H9 (cell line): ENCODE measurements at regions not wholly inside any gene's neighbourhood (a gene's known extent, or its start where the extent isn't known, plus 50 kb on each side); places are given as distances from the start of the nearest gene placed in this dataset.

Source experiments
- DNase-seq: peaks from one replicate; pipeline ENCODE4 v3.0.0-alpha.2; 2017
- H2AFZ ChIP-seq: one replicate; pipeline ENCODE4 v1.6.1; 2013; ENCODE audit warnings: mild to moderate bottlenecking, low read length, control low read depth, moderate library complexity
- H2AK5ac ChIP-seq: 2 replicates; pipeline ENCODE4 v1.6.1; 2013; ENCODE audit warnings: low read length, control low read depth, mixed read lengths; ENCODE audit not compliant: insufficient read length
- H2BK120ac ChIP-seq: one replicate; pipeline ENCODE4 v1.6.1; 2013; ENCODE audit warnings: low read depth, mild to moderate bottlenecking, low read length, control low read depth, inconsistent platforms; ENCODE audit not compliant: poor library complexity, severe bottlenecking
- H2BK12ac ChIP-seq: 2 replicates; pipeline ENCODE4 v1.6.1; 2013; ENCODE audit warnings: low read length, control low read depth, mixed read lengths, low read depth; ENCODE audit not compliant: insufficient read length
- H2BK15ac ChIP-seq: 2 replicates; pipeline ENCODE4 v1.6.1; 2013; ENCODE audit warnings: low read depth, low read length, control low read depth
- H2BK20ac ChIP-seq: one replicate; pipeline ENCODE4 v1.6.1; 2013; ENCODE audit warnings: low read depth, mild to moderate bottlenecking, low read length, control low read depth, inconsistent platforms; ENCODE audit not compliant: poor library complexity, severe bottlenecking
- H2BK5ac ChIP-seq: 2 replicates; pipeline ENCODE4 v1.6.1; 2013; ENCODE audit warnings: low read length, control low read depth, mixed read lengths; ENCODE audit not compliant: insufficient read length
- H3K14ac ChIP-seq: 2 replicates; pipeline ENCODE4 v1.6.1; 2013; ENCODE audit warnings: low read length, control low read depth; ENCODE audit not compliant: insufficient read depth
- H3K18ac ChIP-seq: 2 replicates; pipeline ENCODE4 v1.6.1; 2013; ENCODE audit warnings: low read depth, mild to moderate bottlenecking, mixed read lengths, low read length, control low read depth; ENCODE audit not compliant: insufficient read length
- H3K23ac ChIP-seq: 2 replicates; pipeline ENCODE4 v1.6.1; 2013; ENCODE audit warnings: low read length, control low read depth, mixed read lengths, low read depth; ENCODE audit not compliant: insufficient read length
- H3K23me2 ChIP-seq: 2 replicates; pipeline ENCODE4 v1.6.1; 2013; ENCODE audit warnings: low read depth, mild to moderate bottlenecking, mixed read lengths, low read length, control low read depth; ENCODE audit not compliant: insufficient read length, poor library complexity, severe bottlenecking
- H3K27ac ChIP-seq: 2 replicates; pipeline ENCODE4 v1.5.1; 2013; ENCODE audit warnings: low read length, control low read depth, mixed read lengths, low read depth; ENCODE audit not compliant: insufficient read length
- H3K27me3 ChIP-seq: 2 replicates; pipeline ENCODE4 v1.6.1; 2013; ENCODE audit warnings: low read length, control low read depth, inconsistent platforms; ENCODE audit not compliant: insufficient read depth
- H3K4ac ChIP-seq: 2 replicates; pipeline ENCODE4 v1.6.1; 2013; ENCODE audit warnings: low read depth, mild to moderate bottlenecking, control low read depth, inconsistent platforms, low read length, moderate library complexity
- H3K4me1 ChIP-seq: 2 replicates; pipeline ENCODE4 v1.6.1; 2013; ENCODE audit warnings: low read length, control low read depth, inconsistent platforms; ENCODE audit not compliant: insufficient read depth
- H3K4me2 ChIP-seq: 2 replicates; pipeline ENCODE4 v1.6.1; 2013; ENCODE audit warnings: low read length, control low read depth, mixed read lengths; ENCODE audit not compliant: insufficient read length, insufficient read depth
- H3K56ac ChIP-seq: 2 replicates; pipeline ENCODE4 v1.6.1; 2013; ENCODE audit warnings: low read depth, mild to moderate bottlenecking, mixed read lengths, low read length, control low read depth; ENCODE audit not compliant: insufficient read length
- H3K79me1 ChIP-seq: 2 replicates; pipeline ENCODE4 v1.6.1; 2013; ENCODE audit warnings: low read depth, mild to moderate bottlenecking, moderate library complexity, low read length, control low read depth, inconsistent platforms; ENCODE audit not compliant: insufficient read depth, poor library complexity, severe bottlenecking
- H3K79me2 ChIP-seq: 2 replicates; pipeline ENCODE4 v1.6.1; 2013; ENCODE audit warnings: low read length, control low read depth, inconsistent platforms; ENCODE audit not compliant: insufficient read depth
- H3K9ac ChIP-seq: 2 replicates; pipeline ENCODE4 v1.6.1; 2013; ENCODE audit warnings: low read length, control low read depth, mixed read lengths; ENCODE audit not compliant: insufficient read length; ENCODE audit errors: extremely low read depth
- H3K9me3 ChIP-seq: one replicate; pipeline ENCODE4 v1.6.1; 2013; ENCODE audit warnings: low read depth, low read length, inconsistent platforms; ENCODE audit not compliant: control insufficient read depth
- H3T11ph ChIP-seq: one replicate; pipeline ENCODE4 v1.6.1; 2013; ENCODE audit warnings: mild to moderate bottlenecking, low read length, control low read depth, inconsistent platforms
- H4K20me1 ChIP-seq: one replicate; pipeline ENCODE4 v1.6.1; 2013; ENCODE audit not compliant: control insufficient read depth, insufficient read length, insufficient read depth
- H4K5ac ChIP-seq: 2 replicates; pipeline ENCODE4 v1.6.1; 2013; ENCODE audit warnings: low read depth, mild to moderate bottlenecking, mixed read lengths, low read length, control low read depth; ENCODE audit not compliant: insufficient read length
- H4K8ac ChIP-seq: replicated peaks from 2 replicates; pipeline ENCODE4 v1.6.1; 2013; ENCODE audit warnings: low read length, control low read depth, mixed read lengths, low read depth; ENCODE audit not compliant: insufficient read length
- H4K91ac ChIP-seq: 2 replicates; pipeline ENCODE4 v1.6.1; 2013; ENCODE audit warnings: low read depth, mild to moderate bottlenecking, moderate library complexity, mixed read lengths, low read length, control low read depth; ENCODE audit not compliant: insufficient read length
- H3K27ac Mint-ChIP-seq, 3 experiments: 2 replicates in 2 of 3; 3 replicates in 1 of 3; pipeline ENCODE4 v1.8.0; 2020 to 2021; ENCODE audit warnings: mixed read lengths in 3 of 3, mild to moderate bottlenecking in 1 of 3, moderate library complexity in 1 of 3
- H3K27me3 Mint-ChIP-seq: 2 replicates; pipeline ENCODE4 v1.8.0; 2021; ENCODE audit warnings: low read depth, mild to moderate bottlenecking, moderate library complexity, mixed read lengths
- H3K36me3 Mint-ChIP-seq, 3 experiments: 2 replicates in 2 of 3; 3 replicates in 1 of 3; pipeline ENCODE4 v1.8.0; 2020 to 2021; ENCODE audit warnings: low read depth in 3 of 3, mixed read lengths in 3 of 3; ENCODE audit not compliant: insufficient read depth in 1 of 3
- H3K4me1 Mint-ChIP-seq, 2 experiments: 2 replicates each; pipeline ENCODE4 v1.8.0; 2020; ENCODE audit warnings: mixed read lengths in 2 of 2
- H3K4me3 Mint-ChIP-seq, 2 experiments: 2 replicates in 1 of 2; 3 replicates in 1 of 2; pipeline ENCODE4 v1.8.0; 2020 to 2021; ENCODE audit warnings: mild to moderate bottlenecking in 2 of 2, mixed read lengths in 2 of 2, moderate library complexity in 1 of 2
- H3K9me3 Mint-ChIP-seq, 2 experiments: 2 replicates in 1 of 2; 3 replicates in 1 of 2; pipeline ENCODE4 v1.8.0; 2020; ENCODE audit warnings: mild to moderate bottlenecking in 2 of 2, mixed read lengths in 2 of 2, moderate library complexity in 1 of 2
- CTCF ChIP-seq: fragments of 200-600 bp; sonication (generic); conservative IDR thresholded peaks from 3 replicates; pipeline ENCODE4 v1.8.0; 2021; ENCODE audit warnings: antibody characterized with exemption, mild to moderate bottlenecking
- WGBS: extraction: QIAGEN DNeasy Blood & Tissue Kit; methylation state at CpG from one replicate; pipeline ENCODE4 v1.1.7; 2013; ENCODE audit warnings: missing lambda C conversion rate, low lambda C conversion rate, mixed read lengths; ENCODE audit not compliant: insufficient read length; ENCODE audit errors: extremely low coverage; 5-methylcytosine and 5-hydroxymethylcytosine counted together

GRCh38 chr6:98463038-98464000 lies 371.1 kb upstream of the POU3F2 start:
- H3K79me1 ChIP-seq = no peaks in the 10 kb centered on the region
- no peaks in the 10 kb centered on the region for H3K23me2 ChIP-seq
- H3K4me2 ChIP-seq = no peak overlapping the region
- H3K4me1 ChIP-seq = no peaks in the 10 kb centered on the region
- H3K79me2 ChIP-seq = no peaks in the 10 kb centered on the region
- H3T11ph ChIP-seq = no peak overlapping the region
- no peak overlapping the region for H2BK15ac ChIP-seq
- no peaks in the 10 kb centered on the region for H3K27me3 Mint-ChIP-seq
- H3K14ac ChIP-seq = no peak overlapping the region
- H4K91ac ChIP-seq = no peak overlapping the region
- no peak overlapping the region for H3K18ac ChIP-seq
- DNase-seq = no peak
- H3K9me3 ChIP-seq = no peaks in the 10 kb centered on the region
- no peaks in the 10 kb centered on the region for H3K4me1 Mint-ChIP-seq
- no peak overlapping the region for H3K4me3 Mint-ChIP-seq
- H4K8ac ChIP-seq = no peak overlapping the region
- H2BK120ac ChIP-seq = no peak overlapping the region
- H3K27me3 ChIP-seq = no peaks in the 10 kb centered on the region
- WGBS = no CpG with 5 or more reads among the region's 12 CpGs
- no peak overlapping the region for H3K27ac ChIP-seq
- H3K23ac ChIP-seq = no peak overlapping the region
- no peak overlapping the region for H2BK5ac ChIP-seq
- TF ChIP-seq CTCF = no peak
- no peak overlapping the region for H2AK5ac ChIP-seq
- no peak overlapping the region for H2AFZ ChIP-seq
- H2BK20ac ChIP-seq = no peak overlapping the region
- H3K9me3 Mint-ChIP-seq = no peaks in the 10 kb centered on the region
- no peak overlapping the region for H4K5ac ChIP-seq
- no peak overlapping the region for H3K27ac Mint-ChIP-seq
- no peak overlapping the region for H3K4ac ChIP-seq
- H3K56ac ChIP-seq = no peak overlapping the region
- H3K9ac ChIP-seq = no peak overlapping the region
- no peak overlapping the region for H2BK12ac ChIP-seq
- no peaks in the 10 kb centered on the region for H4K20me1 ChIP-seq
- H3K36me3 Mint-ChIP-seq = no peaks in the 10 kb centered on the region
